ENCODE measurements at regions not wholly inside any gene's neighbourhood (a gene's known extent, or its start where the extent isn't known, plus 50 kb on each side); places are given as distances from the start of the nearest gene placed in this dataset.

DNA sequence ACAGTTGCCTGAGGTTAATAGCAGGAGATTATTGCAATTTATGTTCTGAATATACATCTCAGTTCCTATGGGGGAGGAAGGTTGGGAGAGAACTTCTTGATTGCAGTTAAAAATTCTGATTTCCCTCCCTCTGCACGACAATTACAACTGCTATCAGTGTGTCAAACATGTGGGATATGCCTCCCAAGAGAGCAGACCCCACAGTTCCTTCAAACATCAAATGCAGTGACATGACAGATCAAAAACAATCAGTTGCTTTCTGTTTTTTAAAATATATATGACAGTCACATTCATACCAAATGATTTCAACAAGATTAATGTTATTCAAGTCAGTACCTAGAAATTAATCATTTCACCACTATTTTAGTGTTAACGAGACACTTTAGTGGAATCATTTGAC lies 639.0 kb downstream of the EDEM1 start:
- TF ChIP-seq EZH2phosphoT487 (IDR thresholded peaks at IDR 0.05; ENCODE audit: low read length) = no peak
- TF ChIP-seq, protein P1, sequence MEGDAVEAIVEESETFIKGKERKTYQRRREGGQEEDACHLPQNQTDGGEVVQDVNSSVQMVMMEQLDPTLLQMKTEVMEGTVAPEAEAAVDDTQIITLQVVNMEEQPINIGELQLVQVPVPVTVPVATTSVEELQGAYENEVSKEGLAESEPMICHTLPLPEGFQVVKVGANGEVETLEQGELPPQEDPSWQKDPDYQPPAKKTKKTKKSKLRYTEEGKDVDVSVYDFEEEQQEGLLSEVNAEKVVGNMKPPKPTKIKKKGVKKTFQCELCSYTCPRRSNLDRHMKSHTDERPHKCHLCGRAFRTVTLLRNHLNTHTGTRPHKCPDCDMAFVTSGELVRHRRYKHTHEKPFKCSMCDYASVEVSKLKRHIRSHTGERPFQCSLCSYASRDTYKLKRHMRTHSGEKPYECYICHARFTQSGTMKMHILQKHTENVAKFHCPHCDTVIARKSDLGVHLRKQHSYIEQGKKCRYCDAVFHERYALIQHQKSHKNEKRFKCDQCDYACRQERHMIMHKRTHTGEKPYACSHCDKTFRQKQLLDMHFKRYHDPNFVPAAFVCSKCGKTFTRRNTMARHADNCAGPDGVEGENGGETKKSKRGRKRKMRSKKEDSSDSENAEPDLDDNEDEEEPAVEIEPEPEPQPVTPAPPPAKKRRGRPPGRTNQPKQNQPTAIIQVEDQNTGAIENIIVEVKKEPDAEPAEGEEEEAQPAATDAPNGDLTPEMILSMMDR (IDR thresholded peaks at IDR 0.05; ENCODE audit: low read length) = no peak
